H9 (cell line): ENCODE measurements at regions not wholly inside any gene's neighbourhood (a gene's known extent, or its start where the extent isn't known, plus 50 kb on each side); places are given as distances from the start of the nearest gene placed in this dataset.

ENCODE experiments used
- DNase-seq: peaks from one replicate; pipeline ENCODE4 v3.0.0-alpha.2; 2017
- H2AFZ ChIP-seq: one replicate; pipeline ENCODE4 v1.6.1; 2013; ENCODE audit warnings: mild to moderate bottlenecking, low read length, control low read depth, moderate library complexity
- H2AK5ac ChIP-seq: 2 replicates; pipeline ENCODE4 v1.6.1; 2013; ENCODE audit warnings: low read length, control low read depth, mixed read lengths; ENCODE audit not compliant: insufficient read length
- H2BK120ac ChIP-seq: one replicate; pipeline ENCODE4 v1.6.1; 2013; ENCODE audit warnings: low read depth, mild to moderate bottlenecking, low read length, control low read depth, inconsistent platforms; ENCODE audit not compliant: poor library complexity, severe bottlenecking
- H2BK12ac ChIP-seq: 2 replicates; pipeline ENCODE4 v1.6.1; 2013; ENCODE audit warnings: low read length, control low read depth, mixed read lengths, low read depth; ENCODE audit not compliant: insufficient read length
- H2BK15ac ChIP-seq: 2 replicates; pipeline ENCODE4 v1.6.1; 2013; ENCODE audit warnings: low read depth, low read length, control low read depth
- H2BK20ac ChIP-seq: one replicate; pipeline ENCODE4 v1.6.1; 2013; ENCODE audit warnings: low read depth, mild to moderate bottlenecking, low read length, control low read depth, inconsistent platforms; ENCODE audit not compliant: poor library complexity, severe bottlenecking
- H2BK5ac ChIP-seq: 2 replicates; pipeline ENCODE4 v1.6.1; 2013; ENCODE audit warnings: low read length, control low read depth, mixed read lengths; ENCODE audit not compliant: insufficient read length
- H3K14ac ChIP-seq: 2 replicates; pipeline ENCODE4 v1.6.1; 2013; ENCODE audit warnings: low read length, control low read depth; ENCODE audit not compliant: insufficient read depth
- H3K18ac ChIP-seq: 2 replicates; pipeline ENCODE4 v1.6.1; 2013; ENCODE audit warnings: low read depth, mild to moderate bottlenecking, mixed read lengths, low read length, control low read depth; ENCODE audit not compliant: insufficient read length
- H3K23ac ChIP-seq: 2 replicates; pipeline ENCODE4 v1.6.1; 2013; ENCODE audit warnings: low read length, control low read depth, mixed read lengths, low read depth; ENCODE audit not compliant: insufficient read length
- H3K23me2 ChIP-seq: 2 replicates; pipeline ENCODE4 v1.6.1; 2013; ENCODE audit warnings: low read depth, mild to moderate bottlenecking, mixed read lengths, low read length, control low read depth; ENCODE audit not compliant: insufficient read length, poor library complexity, severe bottlenecking
- H3K27ac ChIP-seq: 2 replicates; pipeline ENCODE4 v1.5.1; 2013; ENCODE audit warnings: low read length, control low read depth, mixed read lengths, low read depth; ENCODE audit not compliant: insufficient read length
- H3K27me3 ChIP-seq: 2 replicates; pipeline ENCODE4 v1.6.1; 2013; ENCODE audit warnings: low read length, control low read depth, inconsistent platforms; ENCODE audit not compliant: insufficient read depth
- H3K4ac ChIP-seq: 2 replicates; pipeline ENCODE4 v1.6.1; 2013; ENCODE audit warnings: low read depth, mild to moderate bottlenecking, control low read depth, inconsistent platforms, low read length, moderate library complexity
- H3K4me1 ChIP-seq: 2 replicates; pipeline ENCODE4 v1.6.1; 2013; ENCODE audit warnings: low read length, control low read depth, inconsistent platforms; ENCODE audit not compliant: insufficient read depth
- H3K4me2 ChIP-seq: 2 replicates; pipeline ENCODE4 v1.6.1; 2013; ENCODE audit warnings: low read length, control low read depth, mixed read lengths; ENCODE audit not compliant: insufficient read length, insufficient read depth
- H3K56ac ChIP-seq: 2 replicates; pipeline ENCODE4 v1.6.1; 2013; ENCODE audit warnings: low read depth, mild to moderate bottlenecking, mixed read lengths, low read length, control low read depth; ENCODE audit not compliant: insufficient read length
- H3K79me1 ChIP-seq: 2 replicates; pipeline ENCODE4 v1.6.1; 2013; ENCODE audit warnings: low read depth, mild to moderate bottlenecking, moderate library complexity, low read length, control low read depth, inconsistent platforms; ENCODE audit not compliant: insufficient read depth, poor library complexity, severe bottlenecking
- H3K79me2 ChIP-seq: 2 replicates; pipeline ENCODE4 v1.6.1; 2013; ENCODE audit warnings: low read length, control low read depth, inconsistent platforms; ENCODE audit not compliant: insufficient read depth
- H3K9ac ChIP-seq: 2 replicates; pipeline ENCODE4 v1.6.1; 2013; ENCODE audit warnings: low read length, control low read depth, mixed read lengths; ENCODE audit not compliant: insufficient read length; ENCODE audit errors: extremely low read depth
- H3K9me3 ChIP-seq: one replicate; pipeline ENCODE4 v1.6.1; 2013; ENCODE audit warnings: low read depth, low read length, inconsistent platforms; ENCODE audit not compliant: control insufficient read depth
- H3T11ph ChIP-seq: one replicate; pipeline ENCODE4 v1.6.1; 2013; ENCODE audit warnings: mild to moderate bottlenecking, low read length, control low read depth, inconsistent platforms
- H4K20me1 ChIP-seq: one replicate; pipeline ENCODE4 v1.6.1; 2013; ENCODE audit not compliant: control insufficient read depth, insufficient read length, insufficient read depth
- H4K5ac ChIP-seq: 2 replicates; pipeline ENCODE4 v1.6.1; 2013; ENCODE audit warnings: low read depth, mild to moderate bottlenecking, mixed read lengths, low read length, control low read depth; ENCODE audit not compliant: insufficient read length
- H4K8ac ChIP-seq: replicated peaks from 2 replicates; pipeline ENCODE4 v1.6.1; 2013; ENCODE audit warnings: low read length, control low read depth, mixed read lengths, low read depth; ENCODE audit not compliant: insufficient read length
- H4K91ac ChIP-seq: 2 replicates; pipeline ENCODE4 v1.6.1; 2013; ENCODE audit warnings: low read depth, mild to moderate bottlenecking, moderate library complexity, mixed read lengths, low read length, control low read depth; ENCODE audit not compliant: insufficient read length
- H3K27ac Mint-ChIP-seq, 3 experiments: 2 replicates in 2 of 3; 3 replicates in 1 of 3; pipeline ENCODE4 v1.8.0; 2020 to 2021; ENCODE audit warnings: mixed read lengths in 3 of 3, mild to moderate bottlenecking in 1 of 3, moderate library complexity in 1 of 3
- H3K27me3 Mint-ChIP-seq: 2 replicates; pipeline ENCODE4 v1.8.0; 2021; ENCODE audit warnings: low read depth, mild to moderate bottlenecking, moderate library complexity, mixed read lengths
- H3K36me3 Mint-ChIP-seq, 3 experiments: 2 replicates in 2 of 3; 3 replicates in 1 of 3; pipeline ENCODE4 v1.8.0; 2020 to 2021; ENCODE audit warnings: low read depth in 3 of 3, mixed read lengths in 3 of 3; ENCODE audit not compliant: insufficient read depth in 1 of 3
- H3K4me1 Mint-ChIP-seq, 2 experiments: 2 replicates each; pipeline ENCODE4 v1.8.0; 2020; ENCODE audit warnings: mixed read lengths in 2 of 2
- H3K4me3 Mint-ChIP-seq, 2 experiments: 2 replicates in 1 of 2; 3 replicates in 1 of 2; pipeline ENCODE4 v1.8.0; 2020 to 2021; ENCODE audit warnings: mild to moderate bottlenecking in 2 of 2, mixed read lengths in 2 of 2, moderate library complexity in 1 of 2
- H3K9me3 Mint-ChIP-seq, 2 experiments: 2 replicates in 1 of 2; 3 replicates in 1 of 2; pipeline ENCODE4 v1.8.0; 2020; ENCODE audit warnings: mild to moderate bottlenecking in 2 of 2, mixed read lengths in 2 of 2, moderate library complexity in 1 of 2
- CTCF ChIP-seq: fragments of 200-600 bp; sonication (generic); conservative IDR thresholded peaks from 3 replicates; pipeline ENCODE4 v1.8.0; 2021; ENCODE audit warnings: antibody characterized with exemption, mild to moderate bottlenecking
- WGBS: extraction: QIAGEN DNeasy Blood & Tissue Kit; methylation state at CpG from one replicate; pipeline ENCODE4 v1.1.7; 2013; ENCODE audit warnings: missing lambda C conversion rate, low lambda C conversion rate, mixed read lengths; ENCODE audit not compliant: insufficient read length; ENCODE audit errors: extremely low coverage; 5-methylcytosine and 5-hydroxymethylcytosine counted together

GRCh38 chr6:165978476-165978875, 189.2 kb downstream of the TBXT start:
- no peak overlapping the region for H3K23ac ChIP-seq
- no peaks in the 10 kb centered on the region for H4K20me1 ChIP-seq
- H3K9me3 ChIP-seq: no peaks in the 10 kb centered on the region
- Mint-ChIP-seq H3K27ac (no peak overlapping the region), H3K4me3 (no peak overlapping the region), H3K36me3 (no peaks in the 10 kb centered on the region), H3K4me1 (peaks cover 12 to 17% of the 10 kb centered on the region in 2 experiments), H3K27me3 (peaks cover 27% of the 10 kb centered on the region), H3K9me3 (no peaks in the 10 kb centered on the region)
- H4K5ac ChIP-seq: no peak overlapping the region
- H3K4ac ChIP-seq: no peak overlapping the region
- no peak overlapping the region for H2BK20ac ChIP-seq
- H3K4me2 ChIP-seq: no peak overlapping the region
- H4K91ac ChIP-seq: no peak overlapping the region
- H3K79me2 ChIP-seq: no peaks in the 10 kb centered on the region
- H3K79me1 ChIP-seq: no peaks in the 10 kb centered on the region
- H3K18ac ChIP-seq: no peak overlapping the region
- no peak overlapping the region for H2BK5ac ChIP-seq
- no peaks in the 10 kb centered on the region for H3K23me2 ChIP-seq
- no peak overlapping the region for H3K9ac ChIP-seq
- no peak overlapping the region for H2BK120ac ChIP-seq
- H3K27me3 ChIP-seq: no peaks in the 10 kb centered on the region; the same call in 1 of the 2 replicates
- TF ChIP-seq CTCF: no peak
- H2BK12ac ChIP-seq: no peak overlapping the region
- H3K14ac ChIP-seq: no peak overlapping the region
- no peak overlapping the region for H3K56ac ChIP-seq
- no CpG with 5 or more reads among the region's 3 CpGs for WGBS
- DNase-seq: no peak
- no peak overlapping the region for H3K27ac ChIP-seq
- no peak overlapping the region for H2AK5ac ChIP-seq
- H2BK15ac ChIP-seq: no peak overlapping the region
- H3T11ph ChIP-seq: no peak overlapping the region
- no peak overlapping the region for H4K8ac ChIP-seq
- no peaks in the 10 kb centered on the region for H3K4me1 ChIP-seq
- no peak overlapping the region for H2AFZ ChIP-seq
